ENCODE measurements at regions not wholly inside any gene's neighbourhood (a gene's known extent, or its start where the extent isn't known, plus 50 kb on each side); places are given as distances from the start of the nearest gene placed in this dataset.

DNA sequence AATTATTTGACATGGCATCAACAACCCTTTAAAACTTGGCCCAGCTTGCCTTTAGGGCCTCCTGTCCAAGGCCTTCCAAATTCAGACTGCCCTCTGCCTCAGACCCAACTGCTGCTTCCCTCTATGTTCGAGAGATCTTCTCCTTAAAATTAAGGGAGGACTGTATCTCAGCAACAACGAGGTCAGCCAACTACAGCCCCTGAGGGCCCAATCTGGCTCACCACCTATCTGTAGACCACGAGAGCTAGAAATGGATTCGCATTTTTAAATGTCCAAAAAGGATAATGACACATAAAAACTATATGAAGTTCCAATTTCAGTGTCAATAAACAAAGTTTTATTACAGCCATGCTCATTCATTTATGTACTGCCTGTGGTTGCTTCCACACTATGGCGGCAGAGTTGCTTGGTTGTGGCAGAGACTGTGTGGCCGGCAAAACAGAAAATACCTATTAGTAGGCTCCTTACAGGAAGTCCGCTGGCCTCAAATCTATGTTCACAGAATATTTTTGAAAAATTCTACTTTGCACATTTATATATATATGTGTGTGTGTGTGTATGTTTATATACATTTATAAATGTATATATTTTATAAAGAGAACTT, 1026.9 kb downstream of the BCL11B start:
- no peaks in the 10 kb centered on the region for H3K27me3 ChIP-seq (ENCODE audit: insufficient read depth, low read length)
- H3K36me3 ChIP-seq (ENCODE audit: insufficient read depth, low read length), result no peaks in the 10 kb centered on the region
- H2AFZ ChIP-seq (ENCODE audit: low read depth, low read length), result no peak overlapping the region
- H3K9me3 ChIP-seq (ENCODE audit: low read length), result no peaks in the 10 kb centered on the region
- no peak overlapping the region for H3K4me3 ChIP-seq (ENCODE audit: low read length)
- H3K4me1 ChIP-seq (ENCODE audit: insufficient read depth, low read length), result no peaks in the 10 kb centered on the region

DNA sequence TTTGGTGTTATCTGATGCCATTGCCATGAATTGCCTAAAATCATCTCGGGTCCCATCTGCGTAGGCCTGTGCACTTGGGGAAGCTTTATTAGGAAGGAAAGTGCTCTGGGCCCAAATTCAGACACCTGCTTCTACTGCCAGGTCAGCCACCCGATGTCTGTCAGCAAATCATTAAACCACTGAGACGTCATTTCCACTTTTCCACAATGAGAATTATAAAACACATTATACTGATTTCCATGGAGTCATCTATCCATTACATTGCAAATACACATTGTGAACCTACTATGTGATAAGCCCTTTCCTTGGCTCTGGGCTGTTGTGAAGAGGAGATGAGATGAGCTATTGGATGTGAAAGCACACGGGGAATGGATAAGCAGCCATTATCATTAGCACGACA, 1022.9 kb downstream of the BCL11B start:
- Histone ChIP-seq H3K4me3 (ENCODE audit: low read length) (no peak overlapping the region), H3K4me1 (ENCODE audit: insufficient read depth, low read length) (no peaks in the 10 kb centered on the region), H3K36me3 (ENCODE audit: insufficient read depth, low read length) (no peaks in the 10 kb centered on the region), H2AFZ (ENCODE audit: low read depth, low read length) (no peak overlapping the region), H3K27me3 (ENCODE audit: insufficient read depth, low read length) (no peaks in the 10 kb centered on the region), H3K9me3 (ENCODE audit: low read length) (no peaks in the 10 kb centered on the region)

DNA sequence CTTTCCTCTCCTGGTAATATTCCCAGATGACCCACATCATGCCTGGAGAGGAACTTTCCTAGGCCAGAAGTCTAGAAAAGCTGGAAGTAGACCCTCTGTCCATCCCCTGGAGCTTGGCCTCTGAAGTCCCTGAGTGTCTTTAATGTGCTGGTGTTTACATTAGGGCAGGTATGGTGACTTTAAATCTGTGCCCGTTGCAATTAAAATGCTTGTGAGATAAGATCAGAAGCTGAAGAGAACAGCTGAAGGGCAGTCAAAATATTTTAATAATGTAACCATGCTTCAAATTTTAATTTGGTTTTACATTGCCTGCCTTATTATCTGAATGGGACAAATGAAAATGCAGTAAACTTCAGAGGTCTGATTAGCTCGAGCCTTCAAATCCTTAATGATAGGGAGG, 1022.5 kb downstream of the BCL11B start:
- no peak overlapping the region for H2AFZ ChIP-seq (ENCODE audit: low read depth, low read length)
- H3K36me3 ChIP-seq (ENCODE audit: insufficient read depth, low read length), result no peaks in the 10 kb centered on the region
- H3K9me3 ChIP-seq (ENCODE audit: low read length), result no peaks in the 10 kb centered on the region
- no peaks in the 10 kb centered on the region for H3K4me1 ChIP-seq (ENCODE audit: insufficient read depth, low read length)
- H3K4me3 ChIP-seq (ENCODE audit: low read length), result no peak overlapping the region
- no peaks in the 10 kb centered on the region for H3K27me3 ChIP-seq (ENCODE audit: insufficient read depth, low read length)

DNA sequence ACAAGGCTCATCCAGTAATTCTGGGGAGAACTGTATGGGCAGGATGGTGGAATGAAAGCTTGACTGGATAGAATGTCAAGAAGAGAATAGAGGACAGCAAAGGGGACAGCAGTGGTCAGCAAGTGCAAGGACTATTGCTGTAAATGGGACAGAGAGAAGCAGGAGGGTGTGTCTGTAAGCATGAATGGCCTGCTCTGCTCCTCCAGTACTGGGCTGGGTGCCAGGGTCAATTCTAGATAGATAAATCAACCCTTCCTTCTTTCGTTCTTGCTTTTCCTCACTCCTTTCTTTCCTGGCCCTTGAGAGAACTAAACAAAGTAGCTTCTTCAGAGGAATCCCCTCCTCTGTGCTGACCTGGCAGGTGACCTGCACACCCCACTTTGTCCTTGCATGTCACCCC, 1019.2 kb downstream of the BCL11B start:
- Histone ChIP-seq H3K4me1 (ENCODE audit: insufficient read depth, low read length) (no peaks in the 10 kb centered on the region), H3K4me3 (ENCODE audit: low read length) (no peak overlapping the region), H3K36me3 (ENCODE audit: insufficient read depth, low read length) (no peaks in the 10 kb centered on the region), H3K9me3 (ENCODE audit: low read length) (no peaks in the 10 kb centered on the region), H3K27me3 (ENCODE audit: insufficient read depth, low read length) (no peaks in the 10 kb centered on the region), H2AFZ (ENCODE audit: low read depth, low read length) (no peak overlapping the region)

DNA sequence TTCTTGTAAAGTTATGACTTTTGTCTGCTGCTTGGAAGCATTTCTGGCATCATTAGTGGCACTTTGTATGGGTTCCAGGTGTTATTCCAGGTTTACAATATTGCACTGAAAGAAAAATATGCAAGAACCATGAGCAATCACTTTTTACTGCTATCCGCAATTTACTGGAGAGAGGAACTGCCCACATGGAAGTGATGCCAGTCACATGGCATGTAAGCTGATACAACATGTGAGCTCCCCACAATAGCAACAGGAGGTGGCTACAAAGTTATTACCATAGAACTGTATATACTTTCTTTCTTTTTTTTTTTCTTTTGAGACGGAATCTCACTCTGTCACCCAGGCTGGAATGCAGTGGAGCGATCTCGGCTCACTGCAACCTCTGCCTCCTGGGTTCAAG, 1012.1 kb downstream of the BCL11B start:
- Histone ChIP-seq H2AFZ (ENCODE audit: low read depth, low read length) (no peak overlapping the region), H3K4me1 (ENCODE audit: insufficient read depth, low read length) (no peaks in the 10 kb centered on the region), H3K9me3 (ENCODE audit: low read length) (no peaks in the 10 kb centered on the region), H3K4me3 (ENCODE audit: low read length) (no peak overlapping the region), H3K27me3 (ENCODE audit: insufficient read depth, low read length) (no peaks in the 10 kb centered on the region), H3K36me3 (ENCODE audit: insufficient read depth, low read length) (no peaks in the 10 kb centered on the region)

DNA sequence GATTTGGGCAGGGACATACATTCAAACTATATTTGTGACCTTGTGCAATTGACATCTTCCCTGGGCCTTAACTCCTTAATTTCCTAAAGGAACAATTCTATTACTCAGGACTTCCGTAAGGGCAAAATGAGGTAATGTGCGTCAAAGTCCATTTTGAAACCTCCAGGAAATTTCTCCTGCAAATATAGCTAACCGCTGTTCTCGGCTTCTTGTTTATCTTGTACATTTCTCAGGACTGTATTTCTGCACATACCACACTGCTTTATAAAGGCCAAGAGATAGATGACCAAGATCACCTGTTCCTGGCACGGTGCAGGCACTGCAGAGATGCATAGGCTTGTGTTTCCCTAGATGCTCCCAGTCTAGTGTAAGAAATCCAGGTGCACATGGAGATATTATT, 1009.4 kb downstream of the BCL11B start:
- no peaks in the 10 kb centered on the region for H3K36me3 ChIP-seq (ENCODE audit: insufficient read depth, low read length)
- no peak overlapping the region for H2AFZ ChIP-seq (ENCODE audit: low read depth, low read length)
- no peaks in the 10 kb centered on the region for H3K4me1 ChIP-seq (ENCODE audit: insufficient read depth, low read length)
- H3K4me3 ChIP-seq (ENCODE audit: low read length), result no peak overlapping the region
- H3K27me3 ChIP-seq (ENCODE audit: insufficient read depth, low read length), result no peaks in the 10 kb centered on the region
- H3K9me3 ChIP-seq (ENCODE audit: low read length), result no peaks in the 10 kb centered on the region

DNA sequence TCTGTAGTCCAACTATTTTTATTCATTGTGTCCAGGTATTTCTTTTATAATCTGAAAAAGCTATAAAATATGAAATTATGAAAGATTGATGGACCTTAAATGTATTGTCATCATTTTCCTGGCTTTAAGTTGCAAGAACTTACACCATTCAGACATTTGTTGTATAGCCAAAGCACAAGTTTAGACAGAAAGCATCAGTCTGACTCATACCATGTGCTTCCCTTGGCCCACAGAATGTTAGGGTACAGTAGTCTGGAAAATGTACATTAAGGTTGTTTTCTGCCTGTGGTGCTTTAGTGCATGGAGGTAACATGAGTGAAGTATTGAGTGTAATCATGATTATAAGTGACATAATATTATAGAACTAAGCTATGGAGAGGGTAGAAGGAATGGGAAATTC, 1002.5 kb downstream of the BCL11B start:
- H3K4me1 ChIP-seq (ENCODE audit: insufficient read depth, low read length), result no peaks in the 10 kb centered on the region
- H3K36me3 ChIP-seq (ENCODE audit: insufficient read depth, low read length), result no peaks in the 10 kb centered on the region
- no peaks in the 10 kb centered on the region for H3K9me3 ChIP-seq (ENCODE audit: low read length)
- no peak overlapping the region for H3K4me3 ChIP-seq (ENCODE audit: low read length)
- H2AFZ ChIP-seq (ENCODE audit: low read depth, low read length), result no peak overlapping the region
- no peaks in the 10 kb centered on the region for H3K27me3 ChIP-seq (ENCODE audit: insufficient read depth, low read length)

DNA sequence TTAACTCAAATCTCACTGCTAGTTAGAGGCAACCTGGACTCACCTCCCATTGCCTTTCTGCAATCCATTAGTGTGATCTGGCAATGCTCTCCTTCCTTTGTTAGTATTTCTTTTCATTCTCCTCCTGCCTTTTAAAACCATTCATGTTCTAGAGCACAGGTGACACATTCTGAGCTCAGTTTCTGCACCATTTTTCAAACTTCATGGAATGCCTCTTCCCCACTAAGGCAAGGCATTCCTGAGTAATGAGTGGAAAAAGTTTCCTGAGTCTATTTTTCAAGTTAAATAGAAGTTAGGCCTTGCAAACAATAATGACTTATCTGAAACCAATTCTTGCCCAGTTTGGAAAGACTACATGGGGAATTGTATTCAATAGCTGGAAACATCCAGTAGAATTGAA, 1001.8 kb downstream of the BCL11B start:
- Histone ChIP-seq H3K36me3 (ENCODE audit: insufficient read depth, low read length) (no peaks in the 10 kb centered on the region), H3K4me1 (ENCODE audit: insufficient read depth, low read length) (no peaks in the 10 kb centered on the region), H3K4me3 (ENCODE audit: low read length) (no peak overlapping the region), H3K27me3 (ENCODE audit: insufficient read depth, low read length) (no peaks in the 10 kb centered on the region), H3K9me3 (ENCODE audit: low read length) (no peaks in the 10 kb centered on the region), H2AFZ (ENCODE audit: low read depth, low read length) (no peak overlapping the region)

DNA sequence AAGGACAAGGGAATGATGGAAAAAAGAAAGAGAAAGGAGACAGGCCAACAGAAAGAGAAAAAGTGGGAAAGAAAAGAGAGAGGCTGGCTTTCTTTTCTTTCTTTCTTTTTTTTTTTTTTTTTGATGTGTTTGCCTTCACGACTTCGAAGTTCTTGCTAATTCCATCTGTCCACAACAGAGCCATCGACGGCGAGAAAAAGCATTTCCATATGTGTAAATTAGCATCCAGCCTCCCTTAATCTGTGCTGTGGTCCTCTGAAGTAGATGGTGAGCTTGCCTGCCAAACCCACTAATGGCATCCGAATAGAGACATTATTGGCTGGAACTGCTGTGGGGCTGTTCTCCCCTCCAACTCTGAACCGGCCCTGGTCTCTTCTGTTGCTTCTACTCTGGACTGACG, 997.4 kb downstream of the BCL11B start:
- H3K36me3 ChIP-seq (ENCODE audit: insufficient read depth, low read length), result no peaks in the 10 kb centered on the region
- no peaks in the 10 kb centered on the region for H3K27me3 ChIP-seq (ENCODE audit: insufficient read depth, low read length)
- H3K4me3 ChIP-seq (ENCODE audit: low read length), result no peak overlapping the region
- H3K4me1 ChIP-seq (ENCODE audit: insufficient read depth, low read length), result no peaks in the 10 kb centered on the region
- no peaks in the 10 kb centered on the region for H3K9me3 ChIP-seq (ENCODE audit: low read length)
- no peak overlapping the region for H2AFZ ChIP-seq (ENCODE audit: low read depth, low read length)

DNA sequence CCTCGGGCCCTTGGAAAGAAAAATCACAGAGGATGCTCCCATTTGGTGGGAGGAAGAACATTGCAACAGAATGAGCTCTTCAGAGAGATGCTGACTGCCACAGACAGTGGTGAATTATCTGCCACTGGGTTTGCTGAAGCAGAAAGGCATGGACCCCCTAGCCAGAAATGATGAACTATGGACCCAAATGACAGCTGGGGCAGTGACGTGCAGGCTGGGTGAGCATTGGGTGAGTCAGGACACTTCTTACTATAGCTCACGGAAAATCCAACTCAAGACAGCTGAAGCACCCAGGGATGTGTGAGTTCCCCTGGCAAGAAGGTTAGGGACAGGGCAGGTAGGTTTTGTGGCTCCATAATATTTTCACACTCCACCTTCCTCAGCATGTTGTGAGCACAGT, 993.2 kb downstream of the BCL11B start:
- Histone ChIP-seq H2AFZ (ENCODE audit: low read depth, low read length) (no peak overlapping the region), H3K4me3 (ENCODE audit: low read length) (no peak overlapping the region), H3K4me1 (ENCODE audit: insufficient read depth, low read length) (no peaks in the 10 kb centered on the region), H3K36me3 (ENCODE audit: insufficient read depth, low read length) (no peaks in the 10 kb centered on the region), H3K27me3 (ENCODE audit: insufficient read depth, low read length) (no peaks in the 10 kb centered on the region), H3K9me3 (ENCODE audit: low read length) (no peaks in the 10 kb centered on the region)

DNA sequence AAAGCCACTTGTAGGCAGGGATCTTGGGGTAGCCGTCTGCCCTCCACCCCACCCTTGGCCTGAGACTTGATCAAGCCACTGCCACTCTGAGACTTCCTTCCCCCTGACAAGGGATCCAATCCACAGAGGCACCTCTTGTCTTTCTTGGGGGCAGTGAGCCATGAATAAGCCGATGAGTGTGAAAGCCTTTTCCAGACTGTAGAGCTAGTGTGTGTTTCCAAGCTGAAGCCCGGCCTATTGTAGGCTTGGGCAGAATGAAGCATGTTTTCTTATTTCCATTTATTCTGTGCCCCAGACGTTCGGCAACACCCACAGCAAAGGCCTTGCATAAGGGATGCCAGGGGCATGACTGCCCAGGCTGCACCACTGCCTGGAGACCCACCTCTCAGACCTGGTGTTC, 991.6 kb downstream of the BCL11B start:
- no peak overlapping the region for H3K4me3 ChIP-seq (ENCODE audit: low read length)

DNA sequence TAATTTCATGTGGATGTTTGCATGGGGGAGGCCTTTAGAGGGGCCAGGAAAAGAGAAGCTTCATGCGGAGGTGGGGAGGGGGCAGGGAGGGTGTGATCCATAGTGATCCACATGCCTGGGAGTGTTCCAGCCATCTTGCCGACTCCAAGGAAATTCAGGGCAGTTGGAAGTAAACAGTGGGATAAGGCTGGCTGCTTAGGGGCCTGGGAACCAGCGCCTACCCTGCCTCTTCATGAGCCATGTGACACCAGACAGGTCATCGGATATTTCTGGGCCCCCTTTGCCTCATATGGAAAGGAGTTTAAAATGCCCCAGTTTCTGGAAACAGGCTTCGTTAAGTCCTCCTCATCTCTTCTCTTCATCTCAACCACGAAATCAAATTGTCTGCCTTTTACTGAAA, 983.2 kb downstream of the BCL11B start:
- H3K4me1 ChIP-seq (ENCODE audit: insufficient read depth, low read length), result no peaks in the 10 kb centered on the region
- H3K36me3 ChIP-seq (ENCODE audit: insufficient read depth, low read length), result no peaks in the 10 kb centered on the region

More for the DNA sequence above, 991.6 kb downstream of the BCL11B start:
- Histone ChIP-seq H3K36me3 (ENCODE audit: insufficient read depth, low read length) (no peaks in the 10 kb centered on the region), H3K4me1 (ENCODE audit: insufficient read depth, low read length) (no peaks in the 10 kb centered on the region), H2AFZ (ENCODE audit: low read depth, low read length) (no peak overlapping the region), H3K27me3 (ENCODE audit: insufficient read depth, low read length) (no peaks in the 10 kb centered on the region), H3K9me3 (ENCODE audit: low read length) (no peaks in the 10 kb centered on the region)

DNA sequence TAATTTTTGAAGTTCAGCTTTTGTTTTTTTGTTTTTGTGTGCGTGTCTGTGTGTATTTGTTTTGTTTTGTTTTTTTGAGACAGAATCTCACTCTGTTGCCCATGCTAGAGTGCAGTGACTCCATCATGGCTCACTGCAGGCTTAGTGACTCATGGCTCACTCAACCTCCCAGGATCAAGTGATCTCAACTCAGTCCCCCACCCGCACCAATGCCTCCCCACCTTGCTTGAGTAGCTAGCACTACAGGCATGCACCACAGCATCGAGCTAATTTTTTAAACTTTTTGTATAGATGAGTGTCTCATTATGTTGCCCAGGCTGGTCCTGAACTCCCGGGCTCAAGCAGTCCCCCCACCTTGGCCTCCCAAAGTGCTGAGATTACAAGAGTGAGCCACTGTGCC, 981.4 kb downstream of the BCL11B start:
- Histone ChIP-seq H3K9me3 (ENCODE audit: low read length) (no peaks in the 10 kb centered on the region), H3K36me3 (ENCODE audit: insufficient read depth, low read length) (no peaks in the 10 kb centered on the region), H3K4me3 (ENCODE audit: low read length) (no peak overlapping the region), H2AFZ (ENCODE audit: low read depth, low read length) (no peak overlapping the region), H3K27me3 (ENCODE audit: insufficient read depth, low read length) (no peaks in the 10 kb centered on the region), H3K4me1 (ENCODE audit: insufficient read depth, low read length) (no peaks in the 10 kb centered on the region)

More for the DNA sequence above, 983.2 kb downstream of the BCL11B start:
- Histone ChIP-seq H3K27me3 (ENCODE audit: insufficient read depth, low read length) (no peaks in the 10 kb centered on the region), H3K9me3 (ENCODE audit: low read length) (no peaks in the 10 kb centered on the region), H2AFZ (ENCODE audit: low read depth, low read length) (no peak overlapping the region), H3K4me3 (ENCODE audit: low read length) (no peak overlapping the region)

DNA sequence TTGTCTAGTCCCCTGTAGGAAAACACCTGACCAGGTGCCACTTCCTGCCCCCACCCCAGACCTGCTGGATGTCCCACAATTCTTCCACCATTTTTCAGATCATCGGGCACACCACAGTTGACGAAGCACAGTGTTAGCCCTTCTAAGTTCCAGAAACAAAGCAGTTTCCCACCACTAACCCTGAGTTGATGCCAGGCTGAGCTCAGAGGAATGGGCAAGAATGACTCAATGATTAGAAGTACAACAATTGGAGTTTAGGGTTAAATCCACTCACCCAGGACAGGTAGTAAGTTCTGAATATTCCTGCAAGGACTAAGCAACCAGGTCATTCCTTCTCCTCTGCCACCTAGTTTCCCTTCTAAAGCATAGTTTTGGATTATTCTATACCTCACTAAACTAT, 979.8 kb downstream of the BCL11B start:
- H2AFZ ChIP-seq (ENCODE audit: low read depth, low read length), result no peak overlapping the region
- no peaks in the 10 kb centered on the region for H3K9me3 ChIP-seq (ENCODE audit: low read length)
- H3K36me3 ChIP-seq (ENCODE audit: insufficient read depth, low read length), result no peaks in the 10 kb centered on the region
- no peaks in the 10 kb centered on the region for H3K27me3 ChIP-seq (ENCODE audit: insufficient read depth, low read length)
- no peaks in the 10 kb centered on the region for H3K4me1 ChIP-seq (ENCODE audit: insufficient read depth, low read length)
- no peak overlapping the region for H3K4me3 ChIP-seq (ENCODE audit: low read length)

Measured in neuron (in vitro differentiated cells).